HCEC 1CT (cell line): ENCODE measurements at regions not wholly inside any gene's neighbourhood (a gene's known extent, or its start where the extent isn't known, plus 50 kb on each side); places are given as distances from the start of the nearest gene placed in this dataset.

Source experiments
- DNase-seq: peaks from one replicate; pipeline ENCODE4 v3.0.0-alpha.2; 2017

DNA sequence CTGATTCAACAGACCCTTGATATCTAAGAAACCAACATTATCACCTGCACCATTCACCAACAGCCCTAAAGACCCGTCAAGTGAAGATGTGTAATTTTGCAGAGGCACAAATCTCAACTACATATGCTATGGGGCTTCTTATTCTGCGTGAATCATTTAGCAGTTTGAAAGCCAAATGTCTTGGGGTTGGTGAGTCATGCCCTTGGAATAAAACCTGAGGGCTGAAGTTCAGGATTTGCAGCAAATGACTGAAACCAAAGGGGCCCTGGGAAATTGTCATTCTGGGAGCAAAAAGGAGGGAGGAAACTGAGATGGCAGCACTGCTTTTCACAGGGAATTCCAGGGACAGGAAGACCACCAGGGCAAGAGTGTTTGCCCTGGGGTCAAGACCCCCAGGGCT, 79.2 kb upstream of the TNR start:
- DNase-seq: peak; percentile 8

DNA sequence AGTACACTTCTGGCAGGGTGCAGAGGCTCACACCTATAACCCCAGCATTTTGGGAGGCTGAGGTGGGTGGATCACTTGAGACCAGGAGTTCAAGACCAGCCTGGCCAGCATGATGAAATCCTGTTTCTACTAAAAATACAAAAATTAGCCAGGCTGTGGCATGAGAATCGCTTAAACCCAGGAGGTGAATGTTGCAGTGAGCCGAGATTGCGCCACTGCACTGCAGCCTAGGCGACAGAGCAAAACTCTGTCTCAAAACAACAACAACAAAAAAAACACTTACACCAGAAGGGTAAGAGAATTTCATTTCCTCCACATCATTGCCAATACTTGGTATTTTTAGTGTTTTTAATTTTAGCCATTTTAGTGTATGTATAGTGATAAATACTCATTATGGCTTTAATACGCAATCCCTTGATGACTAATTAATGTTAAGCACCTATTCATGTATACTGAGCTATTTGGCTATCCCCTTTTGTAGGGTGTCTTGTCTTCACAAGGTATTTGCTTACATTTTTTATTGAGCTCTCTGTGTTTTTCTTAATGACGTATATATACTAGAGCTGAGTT, 77.1 kb upstream of the TNR start:
- no peak for DNase-seq

DNA sequence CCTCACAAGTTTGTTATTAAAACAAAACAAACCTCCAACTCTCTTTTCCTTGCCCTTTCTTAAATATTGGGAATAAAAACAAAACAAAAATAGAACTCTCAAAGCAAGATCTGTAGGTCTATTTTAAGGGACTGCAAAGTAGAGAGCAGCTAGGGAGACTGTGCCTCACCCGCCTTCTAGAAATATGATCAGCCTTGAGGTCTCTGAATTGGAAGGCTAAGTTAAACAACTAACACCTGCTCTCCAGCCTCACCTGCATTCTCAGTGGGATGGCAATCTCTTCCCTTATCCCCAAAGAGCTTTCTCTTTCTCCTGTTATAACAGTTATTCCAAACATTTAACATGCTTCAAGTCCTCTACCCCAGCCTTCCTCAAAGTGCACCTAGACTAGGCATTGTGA, 75.5 kb upstream of the TNR start:
- DNase-seq: no peak

DNA sequence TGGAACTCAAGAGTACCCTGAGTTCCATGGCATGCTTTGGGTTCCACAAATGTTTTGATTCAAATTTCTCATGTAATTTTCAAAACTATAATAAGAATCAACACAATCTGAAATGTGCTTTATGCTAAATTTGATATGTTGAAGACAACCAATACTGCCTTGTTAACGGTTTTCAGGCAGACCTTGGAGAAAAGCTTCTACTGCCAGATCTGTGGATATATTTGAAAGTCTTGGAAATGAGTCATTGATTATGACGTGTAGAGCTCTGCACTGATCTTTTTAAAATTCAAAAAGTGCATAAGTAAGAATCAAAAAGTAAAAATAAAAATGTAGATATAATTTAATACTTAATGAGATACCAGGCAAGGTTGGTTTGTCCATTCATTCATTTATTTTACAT, 74.0 kb upstream of the TNR start:
- DNase-seq: no peak

DNA sequence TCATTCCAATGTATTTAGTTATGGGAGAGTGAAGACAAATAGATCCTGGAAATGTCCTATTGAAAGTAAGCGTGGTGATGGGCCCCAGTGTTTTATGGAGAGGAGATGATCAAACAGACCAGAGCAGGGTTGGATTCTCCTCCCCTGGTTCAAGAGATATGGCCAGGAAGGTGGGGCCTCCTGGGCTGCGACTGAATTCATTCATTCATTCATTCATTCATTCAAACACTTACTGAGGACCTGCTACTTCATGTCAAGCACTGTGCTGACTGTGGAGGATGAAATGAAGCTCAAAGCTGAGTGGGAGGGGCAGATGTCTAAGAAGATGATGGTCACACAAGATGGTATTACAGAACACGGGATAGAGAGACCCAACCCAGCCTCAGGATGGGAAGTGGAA, 71.5 kb upstream of the TNR start:
- no peak for DNase-seq

DNA sequence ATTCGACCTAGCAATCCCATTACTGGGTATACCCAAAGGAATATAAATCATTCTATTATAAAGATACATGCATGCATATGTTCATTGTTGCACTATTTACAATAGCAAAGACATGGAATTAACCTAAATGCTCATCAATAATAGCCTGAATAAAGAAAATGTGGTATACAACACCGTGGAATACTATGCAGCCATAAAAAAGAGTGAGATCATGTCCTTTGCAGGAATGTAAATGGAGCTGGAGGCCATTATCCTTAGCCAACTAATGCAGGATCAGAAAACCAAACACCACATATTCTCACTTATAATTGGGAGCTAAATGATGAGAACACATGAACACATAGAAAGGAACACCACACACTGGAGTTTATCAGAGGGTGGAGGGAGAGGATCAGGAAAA, 69.5 kb upstream of the TNR start:
- no peak for DNase-seq

DNA sequence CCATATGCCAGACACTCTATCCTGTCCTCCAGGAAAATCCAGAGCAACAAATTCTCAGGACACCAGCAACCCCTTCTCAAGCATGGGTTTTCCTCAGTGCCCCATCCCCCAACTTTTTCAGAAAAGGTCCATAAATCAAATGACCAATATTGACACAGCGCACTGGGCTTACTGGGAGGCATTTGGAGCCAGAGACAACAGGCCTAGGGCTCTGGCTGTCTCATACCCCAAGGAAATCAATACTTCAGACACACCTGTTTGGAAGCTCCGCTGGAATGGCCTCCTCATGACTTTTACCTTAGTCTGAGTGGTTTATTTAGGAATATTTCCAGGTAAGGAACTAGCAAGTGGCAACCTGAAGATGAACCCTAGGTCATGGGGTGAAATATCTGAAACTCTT, 66.9 kb upstream of the TNR start:
- DNase-seq: no peak

DNA sequence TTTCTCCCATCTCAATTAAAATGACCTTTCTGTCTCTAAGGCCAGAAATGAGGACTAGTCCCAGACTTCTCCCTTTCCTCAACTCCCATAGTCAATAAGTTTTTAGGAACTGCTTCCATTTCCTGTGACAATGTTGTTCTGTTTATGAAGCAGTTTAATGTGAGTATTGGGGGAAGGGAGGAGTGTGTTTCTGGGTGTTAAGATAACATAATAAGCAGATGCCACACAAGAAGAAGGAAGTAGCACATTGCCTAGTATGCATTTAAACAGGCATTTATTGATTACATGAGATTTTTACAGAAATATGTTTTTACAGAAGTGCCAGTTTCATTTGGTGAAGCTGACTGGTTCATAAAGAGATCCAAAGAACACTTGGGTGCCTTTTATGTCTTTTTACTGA, 65.6 kb upstream of the TNR start:
- DNase-seq: no peak

DNA sequence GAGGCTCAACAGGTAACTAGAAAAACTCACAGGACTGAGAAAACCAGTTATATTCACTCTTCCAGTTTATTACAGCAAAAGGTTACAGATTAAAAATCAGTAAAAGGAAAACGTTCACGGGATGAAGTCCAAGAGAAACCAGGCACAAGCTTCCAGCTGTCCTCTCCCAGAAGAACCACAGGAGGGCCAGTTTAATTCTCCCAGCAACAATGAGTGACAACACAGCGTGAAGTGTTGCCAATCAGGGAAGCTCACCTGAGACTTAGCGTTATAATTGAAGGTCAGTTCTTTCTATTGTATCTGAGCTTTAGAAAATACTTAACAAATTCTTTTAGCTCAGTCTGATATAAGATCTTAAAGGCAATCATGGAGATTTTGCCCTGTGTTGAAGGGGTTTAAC, 65.2 kb upstream of the TNR start:
- no peak for DNase-seq

DNA sequence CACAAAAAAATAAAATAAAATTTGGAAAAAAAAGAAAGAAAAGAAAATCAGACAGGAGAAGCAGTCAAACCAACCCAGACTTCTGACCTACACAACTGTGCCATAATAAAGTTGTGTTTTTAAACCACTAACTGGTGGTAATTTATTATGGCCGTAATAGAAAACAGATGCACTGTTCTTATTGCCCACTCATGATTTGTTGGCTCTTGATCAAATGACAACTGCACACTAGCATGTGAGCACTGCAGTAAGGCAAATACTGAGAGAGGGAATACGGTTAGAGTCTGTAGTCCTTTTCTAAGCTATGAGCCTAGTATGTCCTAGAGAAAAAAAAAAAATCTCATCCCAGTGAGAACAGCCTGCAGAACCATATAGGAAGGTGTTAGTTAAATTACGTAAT, 61.2 kb upstream of the TNR start:
- DNase-seq: no peak

DNA sequence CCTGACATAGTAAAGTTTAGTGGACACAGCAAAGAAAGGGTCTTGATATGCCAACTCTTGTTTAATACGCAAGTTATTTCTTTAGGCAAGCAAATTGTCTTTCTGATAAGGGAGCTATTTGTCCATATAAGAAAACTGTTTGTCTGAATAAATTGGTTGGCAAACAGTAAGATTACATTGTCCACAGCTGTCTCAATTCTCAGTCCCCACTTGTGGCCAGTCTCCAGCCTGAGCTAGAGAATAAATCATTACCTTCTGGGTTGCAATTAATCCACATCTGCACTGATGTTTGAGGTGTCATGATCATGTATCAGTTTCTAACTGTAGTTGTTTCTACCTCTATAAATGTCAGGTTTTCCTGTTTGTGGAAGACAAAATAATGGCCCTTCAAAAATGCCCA, 60.0 kb upstream of the TNR start:
- no peak for DNase-seq

DNA sequence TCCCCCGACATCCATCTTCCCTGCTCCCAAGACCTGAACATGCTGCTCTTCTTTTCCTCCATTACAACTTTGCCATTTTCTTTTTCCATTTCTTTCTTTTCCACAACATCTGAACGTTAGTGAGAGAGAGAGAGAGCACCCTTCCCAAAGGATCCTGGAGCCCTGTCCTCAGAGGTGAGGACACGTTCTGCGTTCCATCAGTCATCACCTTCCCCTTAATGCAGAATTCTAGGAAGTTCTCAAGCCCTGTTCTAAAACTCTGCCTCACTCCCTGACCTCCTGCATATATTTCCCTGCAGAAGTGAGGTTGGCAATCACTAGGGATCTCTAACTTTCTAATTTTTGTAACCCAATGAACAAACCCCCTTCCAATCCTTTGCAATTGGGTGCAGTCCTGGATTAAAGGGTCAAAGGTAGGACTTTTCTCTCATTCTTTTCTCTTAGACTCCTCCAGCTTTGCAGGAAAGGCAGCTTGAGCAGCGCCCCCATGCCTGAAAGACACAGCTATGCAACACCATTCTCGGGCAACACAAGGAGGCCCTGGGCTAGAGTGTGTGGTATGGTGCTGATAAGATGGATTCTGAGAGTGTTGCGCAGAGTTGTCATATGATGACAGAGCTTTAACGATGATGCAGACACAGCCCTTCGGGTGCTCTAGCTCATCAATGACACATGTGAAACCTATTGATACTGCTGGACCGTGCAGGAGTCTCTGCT, 59.2 kb upstream of the TNR start:
- no peak for DNase-seq

DNA sequence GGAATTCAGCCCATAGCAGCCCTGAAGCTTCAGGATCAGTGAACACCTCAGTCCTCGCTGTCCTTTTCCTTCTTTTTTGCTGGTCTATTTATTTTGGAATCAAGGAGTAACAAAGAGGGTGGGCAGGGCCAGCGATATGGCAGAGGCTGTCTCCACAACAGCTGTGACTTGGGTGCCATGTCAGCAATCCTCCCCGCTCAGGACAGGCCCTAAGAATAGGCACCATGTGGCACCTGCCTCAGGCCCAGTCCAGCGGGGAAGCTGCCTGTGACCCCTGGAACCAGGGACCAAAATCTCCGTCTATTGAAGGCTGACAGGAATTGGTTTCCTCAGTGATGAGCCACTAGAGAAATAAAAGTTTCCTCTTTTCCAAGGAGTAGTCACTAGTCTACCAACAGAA, 58.6 kb upstream of the TNR start:
- no peak for DNase-seq

DNA sequence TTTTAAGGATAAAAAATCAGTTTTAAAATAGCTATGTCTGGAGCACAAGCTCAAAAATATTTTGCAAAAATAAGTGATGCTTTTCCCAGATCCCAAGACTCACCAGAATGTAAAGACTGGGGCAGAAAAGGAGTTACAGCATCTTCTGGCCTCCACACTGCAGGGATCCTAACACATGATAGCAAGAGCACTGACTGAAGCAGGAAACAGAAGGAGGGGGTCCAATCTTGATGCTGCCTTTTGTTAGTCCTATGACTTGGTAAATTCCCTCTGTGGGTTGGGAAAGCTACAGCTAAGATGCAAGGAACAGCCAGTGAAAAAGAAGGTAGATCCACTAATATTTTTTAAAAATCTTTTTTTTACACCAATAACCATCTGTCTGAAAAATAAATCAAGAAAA, 54.2 kb upstream of the TNR start:
- no peak for DNase-seq

DNA sequence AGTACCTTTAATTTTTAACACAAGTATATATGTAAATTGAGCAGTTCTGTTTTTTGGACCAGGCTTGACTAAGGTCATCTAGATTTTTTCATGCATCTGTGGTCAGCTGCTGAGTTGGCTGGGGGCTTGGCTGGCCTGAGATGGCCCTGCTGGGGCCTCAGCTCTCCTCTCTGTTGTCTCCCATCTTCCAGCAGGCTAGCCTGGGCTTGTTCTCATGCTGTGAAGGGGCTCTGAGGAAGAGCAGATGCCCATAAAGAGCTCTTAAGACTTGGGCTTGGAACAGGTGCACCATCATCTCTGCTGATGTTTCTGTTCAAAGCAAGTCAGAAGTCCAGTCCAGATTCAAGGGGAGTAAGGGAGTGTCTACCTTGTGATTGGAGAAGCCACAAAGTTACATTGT, 51.2 kb upstream of the TNR start:
- no peak for DNase-seq

DNA sequence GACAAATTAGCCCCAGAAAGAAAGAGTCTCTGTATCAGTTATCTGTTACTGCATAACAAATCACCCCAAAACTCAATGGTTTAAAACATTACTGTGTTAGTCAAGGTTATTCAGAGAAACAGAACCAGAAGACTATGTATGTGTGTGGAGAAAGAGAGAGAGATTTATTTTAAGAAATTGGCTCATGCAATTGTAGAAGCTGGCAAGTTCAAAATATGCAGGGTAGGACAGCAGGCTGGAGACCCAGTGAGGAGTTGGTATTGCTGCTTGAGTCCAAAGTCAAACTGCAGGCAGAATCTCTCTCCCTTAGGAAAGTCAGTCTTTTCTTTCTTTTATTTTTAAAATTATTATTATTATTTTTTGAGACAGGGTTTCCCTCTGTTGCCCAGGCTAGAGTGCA, 50.2 kb upstream of the TNR start:
- no peak for DNase-seq
